ENCODE measurements at regions not wholly inside any gene's neighbourhood (a gene's known extent, or its start where the extent isn't known, plus 50 kb on each side); places are given as distances from the start of the nearest gene placed in this dataset.
"Not testable (repeated sequence)": the region's sequence is repeated elsewhere in the genome, so short reads cannot be mapped to it uniquely, and the experiment has no call there.

DNA sequence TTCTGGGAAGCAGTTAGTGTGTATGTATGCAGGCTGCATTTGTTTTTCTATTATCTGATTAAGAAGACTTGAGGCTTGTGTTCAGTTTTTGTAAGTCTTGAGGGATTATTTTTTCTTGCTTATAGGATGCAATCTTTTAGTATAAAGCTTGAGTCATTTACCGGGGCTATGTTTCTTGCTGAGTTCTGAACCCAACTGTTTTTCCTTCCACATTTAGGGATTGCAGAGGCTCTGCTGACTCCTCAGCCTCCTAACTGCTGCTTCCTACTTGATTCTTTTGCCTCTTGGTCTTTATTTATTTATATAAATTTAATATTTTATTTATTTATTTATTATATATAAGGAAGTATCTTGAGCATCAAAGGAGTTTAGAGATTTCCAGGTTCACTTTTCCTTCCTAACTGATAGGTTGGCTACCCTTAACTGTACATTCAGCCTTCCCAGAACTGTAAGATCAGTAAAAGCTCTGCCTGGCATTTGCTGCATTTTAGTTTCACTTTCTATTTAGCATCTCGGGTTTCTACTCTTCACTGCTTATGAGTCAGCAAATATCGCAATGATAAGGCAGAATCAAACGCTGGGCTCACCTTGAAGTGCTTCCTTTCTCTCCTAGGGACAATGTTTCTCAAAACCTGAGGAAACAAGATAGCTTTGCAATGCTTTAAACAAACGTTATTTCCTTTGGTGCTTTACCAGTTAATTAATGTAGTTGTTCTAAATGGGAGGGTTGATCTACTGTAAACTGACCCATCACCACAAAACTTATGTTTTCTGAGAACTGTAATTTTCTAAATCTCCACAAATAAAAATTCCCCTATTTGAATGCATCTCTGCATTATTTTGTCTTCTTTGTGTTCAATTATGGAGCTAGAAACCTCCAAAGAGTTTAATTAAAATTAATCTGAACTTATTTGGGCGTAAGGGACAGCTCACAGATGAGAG lies 1183.7 kb upstream of the TMEM132C start:
- peak; percentile 79 for DNase-seq (ENCODE audit: low spot score)

GRCh38 chr12:127101076-127101475 lies 1165.9 kb upstream of the TMEM132C start:
- DNase-seq (ENCODE audit: low spot score): no peak

DNA sequence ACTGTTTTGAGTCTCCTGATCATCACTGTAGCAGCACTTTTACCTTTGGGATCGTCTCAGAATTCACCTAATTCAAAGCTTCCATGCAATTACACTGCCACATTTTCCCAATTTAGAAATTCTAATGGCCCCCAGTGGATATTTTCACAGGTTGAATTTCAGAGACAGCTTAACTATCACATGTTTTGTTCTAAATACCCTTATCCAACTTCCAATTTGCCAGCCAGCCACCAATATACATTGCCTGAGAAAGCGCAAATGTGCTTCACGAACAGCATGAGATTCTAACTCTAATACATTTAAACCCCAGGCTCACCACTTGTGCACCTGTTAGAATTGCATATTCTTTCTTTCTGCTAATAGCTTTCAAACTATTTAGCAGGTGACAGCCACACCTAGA lies 1160.9 kb upstream of the TMEM132C start:
- DNase-seq (ENCODE audit: low spot score): no peak

- DNase-seq (ENCODE audit: low spot score): no peak
Measured at GRCh38 chr12:127106697-127107096, 1160.3 kb upstream of the TMEM132C start.

- DNase-seq (ENCODE audit: low spot score): no peak
Measured at GRCh38 chr12:127107744-127108143, 1159.2 kb upstream of the TMEM132C start.

- peak; percentile 54 for DNase-seq (ENCODE audit: low spot score)
Measured at GRCh38 chr12:127108360-127109215, 1158.4 kb upstream of the TMEM132C start.

GRCh38 chr12:127113945-127114344 lies 1153.0 kb upstream of the TMEM132C start:
- DNase-seq (ENCODE audit: low spot score): no peak

- peak; percentile 16 for DNase-seq (ENCODE audit: low spot score)
Measured at GRCh38 chr12:127115468-127116035, 1151.4 kb upstream of the TMEM132C start.

GRCh38 chr12:127118251-127118650 lies 1148.7 kb upstream of the TMEM132C start:
- DNase-seq (ENCODE audit: low spot score): no peak

GRCh38 chr12:127119600-127120140 lies 1147.3 kb upstream of the TMEM132C start:
- DNase-seq (ENCODE audit: low spot score): no peak

DNA sequence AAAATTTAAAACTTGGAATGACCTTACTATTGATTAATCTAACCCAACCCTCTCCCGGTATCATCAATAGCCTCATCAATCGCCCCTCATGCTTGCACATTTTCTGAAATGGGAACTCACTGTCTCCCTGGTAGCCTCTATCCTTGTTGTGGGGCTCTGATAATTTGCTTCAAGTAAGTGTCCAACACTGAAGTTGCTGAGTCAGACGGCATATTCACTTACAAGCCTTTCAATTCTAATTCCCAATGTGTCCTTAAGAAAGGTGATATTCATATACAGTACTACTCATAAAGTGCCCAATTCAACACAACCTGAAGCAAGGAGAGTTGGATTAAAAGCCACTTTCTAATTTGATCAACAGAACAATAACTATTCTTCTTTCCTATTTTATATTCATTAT lies 1146.1 kb upstream of the TMEM132C start:
- no peak for DNase-seq (ENCODE audit: low spot score)

DNA sequence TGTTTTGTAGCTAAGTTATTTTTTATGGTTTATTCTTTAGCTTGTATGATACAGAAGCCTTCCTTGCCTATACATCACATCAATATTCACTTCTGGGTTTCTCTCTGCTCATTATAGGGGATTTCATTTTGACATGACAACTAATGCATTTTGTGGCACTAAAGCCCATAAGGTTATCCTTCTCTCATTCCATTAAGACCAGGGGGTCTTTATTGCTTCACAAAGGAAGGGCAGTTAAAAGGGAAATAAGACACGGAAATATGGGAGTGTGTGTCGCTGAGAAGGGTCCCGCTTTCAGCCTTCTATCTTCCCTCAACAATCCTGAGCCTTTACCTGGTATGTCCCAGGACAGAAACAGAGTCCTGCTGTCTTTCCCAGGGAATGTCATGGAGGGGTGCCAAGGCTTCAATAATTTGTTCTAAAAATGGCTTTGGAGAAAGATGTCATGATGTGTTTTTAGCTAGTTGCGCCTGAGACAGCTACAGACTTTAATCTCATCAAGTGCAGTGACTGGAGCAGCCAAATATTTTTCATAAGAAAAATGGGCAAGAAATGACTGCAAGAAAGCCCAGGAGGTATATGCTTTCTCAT lies 1145.4 kb upstream of the TMEM132C start:
- DNase-seq (ENCODE audit: low spot score): no peak

- DNase-seq (ENCODE audit: low spot score): no peak
Measured at GRCh38 chr12:127125607-127126259, 1141.2 kb upstream of the TMEM132C start.

DNA sequence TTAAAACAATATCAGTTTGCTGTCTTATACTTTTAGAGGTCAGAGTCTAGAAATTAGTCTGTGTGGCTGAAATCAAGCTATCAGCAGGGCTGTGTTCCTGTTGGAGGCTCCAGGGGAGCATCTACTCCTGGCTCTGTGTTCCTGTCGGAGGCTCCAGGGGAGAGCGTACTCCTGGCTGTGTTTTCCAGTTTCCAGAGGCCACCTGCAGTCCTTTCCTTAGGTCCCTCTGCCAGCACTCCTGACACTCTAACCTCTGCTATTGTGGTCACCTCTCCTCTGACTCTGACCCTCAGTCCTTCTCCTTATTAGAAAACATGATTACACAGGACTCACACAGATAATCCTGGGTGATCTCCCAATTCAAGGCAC lies 1140.7 kb upstream of the TMEM132C start:
- no peak for DNase-seq (ENCODE audit: low spot score)

DNA sequence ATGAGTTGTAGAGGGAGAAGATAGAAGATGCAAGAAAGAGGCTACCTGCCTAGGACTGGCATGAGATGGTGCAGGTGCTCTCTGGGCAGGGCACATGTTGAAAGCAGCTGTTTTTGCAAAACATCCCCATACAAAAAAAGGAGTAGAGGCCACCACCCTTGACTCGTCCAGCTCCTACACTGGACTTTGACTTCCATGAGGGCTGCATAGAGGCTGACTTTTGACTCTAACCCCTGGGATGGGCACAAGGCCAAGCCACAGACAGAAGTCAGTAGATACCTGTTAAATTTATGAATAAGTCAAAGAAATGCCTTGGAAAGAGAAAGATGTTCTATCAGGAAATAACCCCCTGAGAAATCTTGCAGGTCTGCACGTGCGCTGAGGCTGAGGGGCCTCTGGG lies 1139.1 kb upstream of the TMEM132C start:
- no peak for DNase-seq (ENCODE audit: low spot score)

DNA sequence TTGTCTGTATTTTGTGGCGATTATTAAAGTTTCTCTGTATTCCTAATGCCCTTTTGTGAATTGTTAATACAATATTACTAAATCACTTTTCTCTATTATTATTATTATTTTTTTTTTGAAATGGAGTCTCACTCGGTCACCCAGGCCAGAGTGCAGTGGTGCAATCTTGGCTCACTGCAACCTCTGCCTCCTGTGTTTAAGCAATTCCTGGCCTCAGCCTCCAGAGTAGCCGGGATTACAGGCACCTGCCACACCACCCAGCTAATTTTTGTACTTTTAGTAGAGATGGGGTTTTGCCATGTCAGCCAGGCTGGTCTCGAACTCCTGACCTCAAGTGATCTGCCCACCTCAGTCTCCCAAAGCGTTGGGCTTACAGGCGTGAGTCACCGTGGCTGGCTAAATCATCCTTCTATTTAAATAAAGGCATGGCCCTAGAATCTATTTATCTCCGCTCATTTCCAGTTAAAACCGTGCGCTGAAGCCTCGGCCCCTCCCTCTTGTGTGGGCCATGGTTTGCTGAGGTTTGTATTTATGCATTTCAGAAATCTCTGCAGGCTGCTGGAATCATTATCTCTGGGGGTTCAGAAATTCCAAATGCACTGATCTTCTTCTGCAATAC lies 1136.4 kb upstream of the TMEM132C start:
- DNase-seq (ENCODE audit: low spot score): no peak

DNA sequence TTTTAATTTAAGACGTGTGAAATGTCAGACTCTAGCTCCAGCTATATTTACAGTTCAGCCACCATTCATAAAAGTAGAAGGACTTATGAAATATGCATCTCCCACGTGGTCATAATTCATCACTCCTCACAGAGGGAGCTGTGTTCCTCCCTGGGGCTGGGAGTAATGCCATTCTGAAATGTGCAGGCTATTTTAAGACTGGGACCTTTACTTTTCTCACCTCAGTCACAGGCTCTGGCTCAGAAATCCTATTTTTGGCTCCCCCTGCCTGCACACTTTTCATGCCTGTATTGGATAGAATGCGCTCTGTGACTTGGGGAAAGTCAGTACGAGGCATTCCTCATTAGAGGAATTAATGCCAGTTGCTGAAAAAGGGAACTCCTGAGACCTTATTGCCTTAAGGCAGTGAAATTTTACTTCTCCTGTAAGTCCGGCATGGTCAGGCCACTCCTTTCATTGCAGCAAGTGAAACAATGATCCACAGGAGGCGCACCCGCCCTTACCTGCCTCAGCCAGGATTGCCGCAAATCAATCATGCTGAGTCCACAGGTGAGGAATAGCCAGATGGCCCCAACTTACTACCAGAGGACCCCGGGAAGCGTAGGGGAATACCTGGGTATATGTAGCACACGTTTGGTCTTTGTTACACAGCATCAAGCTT lies 1133.2 kb upstream of the TMEM132C start:
- DNase-seq (ENCODE audit: low spot score): no peak

DNA sequence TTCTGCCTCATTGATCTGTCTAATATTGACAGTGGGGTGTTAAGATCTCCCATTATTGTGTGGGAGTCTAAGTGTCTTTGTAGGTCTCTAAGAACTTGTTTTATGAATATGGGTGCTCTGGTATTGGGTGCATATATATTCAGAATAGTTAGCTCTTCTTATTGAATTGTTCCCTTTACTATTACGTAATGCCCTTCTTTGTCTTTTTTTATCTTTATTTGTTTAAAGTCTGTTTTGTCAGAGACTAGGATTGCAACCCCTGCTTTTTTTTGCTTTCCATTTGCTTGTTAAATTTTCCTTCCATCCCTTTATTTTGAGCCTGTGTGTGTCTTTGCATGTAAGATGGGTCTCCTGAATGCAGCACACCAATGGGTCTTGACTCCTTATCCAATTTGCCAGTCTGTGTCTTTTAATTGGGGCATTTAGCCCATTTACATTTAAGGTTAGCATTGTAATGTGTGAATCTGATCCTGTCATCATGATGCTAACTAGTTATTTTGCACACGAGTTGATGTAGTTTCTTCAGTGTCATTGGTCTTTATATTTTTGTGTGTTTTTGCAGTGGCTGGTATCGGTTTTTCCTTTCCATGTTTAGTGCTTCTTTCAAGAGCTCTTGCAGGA lies 1126.0 kb upstream of the TMEM132C start:
- not testable (repeated sequence) for DNase-seq (ENCODE audit: low spot score)

GRCh38 chr12:127143020-127143419 lies 1124.0 kb upstream of the TMEM132C start:
- DNase-seq (ENCODE audit: low spot score): no peak

DNA sequence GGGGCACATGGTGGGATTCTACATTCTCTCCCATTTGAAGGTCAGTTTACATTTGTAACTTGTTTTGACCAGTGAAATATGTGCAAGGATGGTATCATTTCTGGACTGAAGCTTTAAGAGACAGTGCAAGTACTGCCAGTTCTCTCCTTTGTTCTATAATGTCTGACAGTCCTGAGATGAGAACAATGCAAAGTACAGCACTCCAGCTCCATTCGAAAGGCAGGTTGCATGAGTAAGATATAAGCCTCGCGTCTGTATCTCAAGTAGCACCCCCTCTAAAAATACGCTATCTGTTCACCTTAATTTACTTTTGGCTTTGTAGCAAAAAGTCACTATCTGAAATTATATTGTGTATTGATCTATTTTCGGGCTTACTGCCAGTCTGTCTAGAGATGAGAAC lies 1122.2 kb upstream of the TMEM132C start:
- DNase-seq (ENCODE audit: low spot score): no peak

All from pons (tissue), 1 donor.